A673 (cell line): ENCODE measurements at regions not wholly inside any gene's neighbourhood (a gene's known extent, or its start where the extent isn't known, plus 50 kb on each side); places are given as distances from the start of the nearest gene placed in this dataset.

Experiments used
- BruUV-seq: library from RNA; stranded (reverse); fragments of 400-500 nt; replicated peaks from 2 replicates; lab custom pipeline; 2021; lab: Mats Ljungman, UMichigan
- CTCF ChIA-PET: fragments of 300-600 bp; sonication (Branson Sonifier 250); formaldehyde crosslinking; loops from one replicate; lab custom pipeline; 2022; ENCODE audit warnings: antibody characterized with exemption; lab: Charles Lee
- POLR2A ChIA-PET: fragments of 300-600 bp; sonication (Branson Sonifier 250); formaldehyde crosslinking; loops from one replicate; lab custom pipeline; 2022; ENCODE audit warnings: antibody characterized with exemption; ENCODE audit not compliant: low non-redundant PET; lab: Charles Lee
- DNase-seq: peaks from one replicate; pipeline ENCODE4 v3.0.0-alpha.2; 2015; ENCODE audit warnings: low spot score
- H3K27ac ChIP-seq: fragments of 200-600 bp; sonication (generic); 2 replicates; pipeline ENCODE4 v1.5.1; 2016; ENCODE audit warnings: mixed run types, low read depth, mild to moderate bottlenecking, mixed read lengths, antibody characterized with exemption, low read length; ENCODE audit not compliant: poor library complexity, severe bottlenecking
- H3K27me3 ChIP-seq: fragments of 200-600 bp; sonication (generic); replicated peaks from 2 replicates; pipeline ENCODE4 v1.6.1; 2017; ENCODE audit warnings: mixed run types, low read depth, mild to moderate bottlenecking, mixed read lengths, antibody characterized with exemption, low read length; ENCODE audit not compliant: insufficient read depth, poor library complexity
- H3K36me3 ChIP-seq: fragments of 200-600 bp; sonication (generic); 2 replicates; pipeline ENCODE4 v1.6.1; 2016; ENCODE audit warnings: mixed run types, mild to moderate bottlenecking, mixed read lengths, antibody characterized with exemption, low read length; ENCODE audit not compliant: insufficient read depth, poor library complexity, severe bottlenecking
- H3K4me1 ChIP-seq: fragments of 200-600 bp; sonication (generic); 2 replicates; pipeline ENCODE4 v1.6.1; 2017; ENCODE audit warnings: mixed run types, mild to moderate bottlenecking, mixed read lengths, antibody characterized with exemption, low read length; ENCODE audit not compliant: insufficient read depth, poor library complexity, severe bottlenecking
- H3K4me3 ChIP-seq: fragments of 200-600 bp; sonication (generic); 2 replicates; pipeline ENCODE4 v1.5.1; 2016; ENCODE audit warnings: low read depth, mixed run types, mild to moderate bottlenecking, mixed read lengths, low read length; ENCODE audit not compliant: poor library complexity, severe bottlenecking
- H3K9me3 ChIP-seq: fragments of 200-600 bp; sonication (generic); 2 replicates; pipeline ENCODE4 v1.6.1; 2016; ENCODE audit warnings: mixed run types, low read depth, mild to moderate bottlenecking, mixed read lengths, antibody characterized with exemption, low read length; ENCODE audit not compliant: poor library complexity, severe bottlenecking
- EZH2 ChIP-seq: fragments of 200-600 bp; sonication (generic); IDR thresholded peaks from 2 replicates; pipeline ENCODE4 v1.6.1; 2017; ENCODE audit warnings: borderline replicate concordance, low read depth, mild to moderate bottlenecking, mixed read lengths, antibody characterized with exemption, low read length; ENCODE audit not compliant: poor library complexity, severe bottlenecking
- intact Hi-C: fragments of 100-400 bp; cut with micrococcal nuclease; formaldehyde crosslinking; loops from one replicate; pipeline ENCODE4 v1.10.0; 2022; ENCODE audit not compliant: unreplicated experiment
- TF ChIP-seq, protein P1 (sequence below): fragments of 300-800, 200-600 bp; sonication (generic); conservative IDR thresholded peaks from 2 replicates; pipeline ENCODE4 v1.5.1; 2017; ENCODE audit warnings: low read depth, mild to moderate bottlenecking, antibody characterized with exemption, low read length, moderate library complexity, mixed read lengths

GRCh38 chr2:58923869-58924268 is 682.7 kb upstream of the FANCL start:
- Histone ChIP-seq H3K9me3 (no peaks in the 10 kb centered on the region), H3K36me3 (no peaks in the 10 kb centered on the region), H3K27ac (no peak overlapping the region), H3K27me3 (no peaks in the 10 kb centered on the region), H3K4me1 (no peaks in the 10 kb centered on the region), H3K4me3 (no peak overlapping the region)
- DNase-seq, result peak; percentile 23
- CTCF ChIA-PET, result no interaction called here
- TF ChIP-seq, protein P1, sequence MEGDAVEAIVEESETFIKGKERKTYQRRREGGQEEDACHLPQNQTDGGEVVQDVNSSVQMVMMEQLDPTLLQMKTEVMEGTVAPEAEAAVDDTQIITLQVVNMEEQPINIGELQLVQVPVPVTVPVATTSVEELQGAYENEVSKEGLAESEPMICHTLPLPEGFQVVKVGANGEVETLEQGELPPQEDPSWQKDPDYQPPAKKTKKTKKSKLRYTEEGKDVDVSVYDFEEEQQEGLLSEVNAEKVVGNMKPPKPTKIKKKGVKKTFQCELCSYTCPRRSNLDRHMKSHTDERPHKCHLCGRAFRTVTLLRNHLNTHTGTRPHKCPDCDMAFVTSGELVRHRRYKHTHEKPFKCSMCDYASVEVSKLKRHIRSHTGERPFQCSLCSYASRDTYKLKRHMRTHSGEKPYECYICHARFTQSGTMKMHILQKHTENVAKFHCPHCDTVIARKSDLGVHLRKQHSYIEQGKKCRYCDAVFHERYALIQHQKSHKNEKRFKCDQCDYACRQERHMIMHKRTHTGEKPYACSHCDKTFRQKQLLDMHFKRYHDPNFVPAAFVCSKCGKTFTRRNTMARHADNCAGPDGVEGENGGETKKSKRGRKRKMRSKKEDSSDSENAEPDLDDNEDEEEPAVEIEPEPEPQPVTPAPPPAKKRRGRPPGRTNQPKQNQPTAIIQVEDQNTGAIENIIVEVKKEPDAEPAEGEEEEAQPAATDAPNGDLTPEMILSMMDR, result no peak
- TF ChIP-seq EZH2, result no peak
- intact Hi-C loops, result no loop called here
- no TSS peak for BruUV-seq
- POLR2A ChIA-PET, result no interaction called here

- ChIA-PET POLR2A (no interaction called here), CTCF (no interaction called here)
- peak; percentile 23 for DNase-seq
- no peaks in the 10 kb centered on the region for H3K36me3 ChIP-seq
- H3K4me3 ChIP-seq, result no peak overlapping the region
- H3K27ac ChIP-seq, result no peak overlapping the region
- no peaks in the 10 kb centered on the region for H3K9me3 ChIP-seq
- BruUV-seq, result no TSS peak
- TF ChIP-seq, protein P1, result no peak
- no peak for TF ChIP-seq EZH2
- no peaks in the 10 kb centered on the region for H3K27me3 ChIP-seq
- H3K4me1 ChIP-seq, result no peaks in the 10 kb centered on the region
- intact Hi-C loops, result no loop called here
These were observed 681.1 kb upstream of the FANCL start for GRCh38 chr2:58922245-58922644.

DNA sequence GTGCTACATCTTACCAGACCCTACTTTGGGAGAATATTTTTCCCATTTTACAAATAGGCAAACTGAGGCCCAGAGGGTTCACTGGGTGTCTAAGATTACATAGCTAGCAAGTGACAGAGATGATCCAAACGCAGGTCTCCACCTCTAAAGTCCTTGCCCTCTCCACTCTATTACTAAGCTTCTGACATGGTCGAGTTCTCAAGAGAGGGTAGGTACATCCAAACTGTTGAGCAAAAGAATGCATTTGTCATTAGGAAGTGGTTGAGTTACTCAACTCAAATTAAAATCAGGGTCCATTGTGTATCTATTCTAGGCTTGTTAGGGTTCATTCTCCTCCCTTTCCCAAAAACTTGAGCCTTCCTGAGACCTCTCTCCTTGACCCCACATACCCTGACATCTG is 680.6 kb upstream of the FANCL start:
- no peak overlapping the region for H3K4me3 ChIP-seq
- intact Hi-C loops, result no loop called here
- no peak for TF ChIP-seq EZH2
- TF ChIP-seq, protein P1, result no peak
- DNase-seq, result no peak
- no peaks in the 10 kb centered on the region for H3K36me3 ChIP-seq
- no peaks in the 10 kb centered on the region for H3K27me3 ChIP-seq
- POLR2A ChIA-PET, result no interaction called here
- H3K4me1 ChIP-seq, result no peaks in the 10 kb centered on the region
- CTCF ChIA-PET, result no interaction called here
- BruUV-seq, result no TSS peak
- H3K9me3 ChIP-seq, result no peaks in the 10 kb centered on the region
- no peak overlapping the region for H3K27ac ChIP-seq
